Endothelial cell of umbilical vein (primary cell): ENCODE measurements at regions not wholly inside any gene's neighbourhood (a gene's known extent, or its start where the extent isn't known, plus 50 kb on each side); places are given as distances from the start of the nearest gene placed in this dataset.

ENCODE experiments used
- BruUV-seq: library from RNA; stranded (reverse); fragments of 400-500 nt; replicated peaks from 2 replicates; lab custom pipeline; 2021; lab: Mats Ljungman, UMichigan
- CTCF ChIA-PET: fragments of 300-600, 350-600 bp; sonication (Branson Sonifier 250); formaldehyde crosslinking; loops from one replicate; lab custom pipeline; 2021; ENCODE audit warnings: antibody characterized with exemption, inconsistent platforms; lab: Charles Lee
- POLR2A ChIA-PET: fragments of 300-600, 350-600 bp; sonication (Branson Sonifier 250); formaldehyde crosslinking; loops from one replicate; lab custom pipeline; 2021; ENCODE audit warnings: antibody characterized with exemption, inconsistent platforms; lab: Charles Lee
- DNase-seq: peaks from one replicate; pipeline ENCODE4 v3.0.0-alpha.2; 2011; ENCODE audit warnings: low read depth, low spot score
- FAIRE-seq: peaks from 2 replicates; lab custom pipeline; 2011; peaks lifted over from hg19 to GRCh38; lab: Jason Lieb, UNC
- H2AFZ ChIP-seq: 2 replicates; pipeline ENCODE4 v1.6.0; 2012; ENCODE audit warnings: low read depth, low read length, control low read depth, inconsistent platforms
- H3K27ac ChIP-seq: 2 replicates; pipeline ENCODE4 v1.5.1; 2011; ENCODE audit warnings: low read depth, mild to moderate bottlenecking, control low read depth, low read length, moderate library complexity; ENCODE audit not compliant: insufficient read depth
- H3K27me3 ChIP-seq, 2 experiments: 2 replicates each; pipeline versions ENCODE4 v1.6.0 to v1.6.1; 2011; ENCODE audit warnings: low read length in 2 of 2, mixed read lengths in 1 of 2; ENCODE audit not compliant: control insufficient read depth in 2 of 2, insufficient read depth in 2 of 2
- H3K36me3 ChIP-seq, 2 experiments: 2 replicates in 1 of 2; 3 replicates in 1 of 2; pipeline ENCODE4 v1.5.1; 2011; ENCODE audit warnings: low read length in 2 of 2, mild to moderate bottlenecking in 1 of 2, moderate library complexity in 1 of 2; ENCODE audit not compliant: control insufficient read depth in 2 of 2, insufficient read depth in 2 of 2; ENCODE audit errors: extremely low read depth in 1 of 2
- H3K4me1 ChIP-seq: 3 replicates; pipeline ENCODE4 v1.5.1; 2011; ENCODE audit warnings: mild to moderate bottlenecking, low read length; ENCODE audit not compliant: control insufficient read depth, insufficient read depth; ENCODE audit errors: extremely low read depth
- H3K4me2 ChIP-seq: 2 replicates; pipeline ENCODE4 v1.6.1; 2011; ENCODE audit warnings: low read length, control low read depth, mixed read lengths; ENCODE audit not compliant: insufficient read depth
- H3K4me3 ChIP-seq, 3 experiments: fragments of 200-600 bp in 1 of 3; sonication (generic), shearing (Covaris generic) in 1 of 3; replicated peaks in 1 of 3; 2 replicates each; pipeline ENCODE4 v1.5.1; 2011 to 2016; ENCODE audit warnings: control low read depth in 3 of 3, low read length in 3 of 3, mild to moderate bottlenecking in 2 of 3, inconsistent platforms in 1 of 3, low read depth in 1 of 3, moderate library complexity in 1 of 3; ENCODE audit not compliant: insufficient read depth in 1 of 3
- H3K79me2 ChIP-seq: 2 replicates; pipeline ENCODE4 v1.6.0; 2012; ENCODE audit warnings: low read length, inconsistent platforms; ENCODE audit not compliant: control insufficient read depth, insufficient read depth
- H3K9ac ChIP-seq: replicated peaks from 2 replicates; pipeline ENCODE3; 2011; ENCODE audit warnings: low read length, control low read depth; ENCODE audit not compliant: insufficient read depth; ENCODE audit errors: extremely low read depth
- H3K9me1 ChIP-seq: replicated peaks from 3 replicates; pipeline ENCODE4 v1.6.0; 2011; ENCODE audit warnings: mild to moderate bottlenecking, low read length; ENCODE audit not compliant: control insufficient read depth, insufficient read depth; ENCODE audit errors: extremely low read depth
- H3K9me3 ChIP-seq: replicated peaks from 2 replicates; pipeline ENCODE4 v1.5.1; 2012; ENCODE audit warnings: low read length, inconsistent platforms; ENCODE audit not compliant: control insufficient read depth, insufficient read depth
- H4K20me1 ChIP-seq: replicated peaks from 2 replicates; pipeline ENCODE3; 2011; ENCODE audit warnings: mild to moderate bottlenecking, low read length; ENCODE audit not compliant: control insufficient read depth, insufficient read depth; ENCODE audit errors: extremely low read depth
- CTCF ChIP-seq, 2 donors: IDR thresholded peaks; 1 replicate in 1 of 2; 2 replicates in 1 of 2; pipeline ENCODE4 v1.5.1; 2011; ENCODE audit warnings: low read length in 2 of 2, mild to moderate bottlenecking in 2 of 2, moderate library complexity in 2 of 2, control low read depth in 1 of 2, inconsistent platforms in 1 of 2, low read depth in 1 of 2; ENCODE audit not compliant: insufficient read depth in 1 of 2; ENCODE audit errors: extremely low read depth in 1 of 2
- EZH2 ChIP-seq: IDR thresholded peaks from 2 replicates; pipeline ENCODE4 v1.6.1; 2012; ENCODE audit warnings: borderline replicate concordance, low read depth, mild to moderate bottlenecking, moderate library complexity, low read length, inconsistent platforms; ENCODE audit not compliant: severe bottlenecking
- GATA2 ChIP-seq: IDR thresholded peaks from 2 replicates; pipeline ENCODE4 v1.7.0; 2011; ENCODE audit warnings: low read depth, mild to moderate bottlenecking, moderate library complexity, mixed read lengths, low read length; ENCODE audit not compliant: insufficient read length, insufficient read depth
- JUN ChIP-seq: IDR thresholded peaks from 2 replicates; pipeline ENCODE4 v1.6.1; 2011; ENCODE audit warnings: borderline replicate concordance, low read depth; ENCODE audit not compliant: insufficient read length, insufficient read depth
- MAX ChIP-seq: IDR thresholded peaks from 2 replicates; pipeline ENCODE4 v1.6.1; 2011; ENCODE audit not compliant: insufficient read depth, insufficient read length
- MYC ChIP-seq: IDR thresholded peaks from one replicate; pipeline ENCODE4 v1.6.1; 2011; ENCODE audit warnings: mild to moderate bottlenecking, low read depth, low read length
- POLR2A ChIP-seq: IDR thresholded peaks from 2 replicates; pipeline ENCODE4 v1.6.1; 2012; ENCODE audit warnings: low read depth, mild to moderate bottlenecking, control low read depth, low read length
- POLR2AphosphoS5 ChIP-seq: IDR thresholded peaks from 2 replicates; pipeline ENCODE4 v1.6.1; 2012; ENCODE audit warnings: low read depth, mild to moderate bottlenecking, control low read depth, low read length, moderate library complexity; ENCODE audit not compliant: insufficient read depth
- dilution Hi-C: fragments of 300-500 bp; cut with MboI; formaldehyde crosslinking; loops from one replicate; pipeline ENCODE4 v1.15.0; 2019; ENCODE audit warnings: low sequenced_read_pairs; ENCODE audit not compliant: extremely low pct_ligation_motif_present
- intact Hi-C: fragments of 100-400 bp; cut with micrococcal nuclease; formaldehyde crosslinking; loops from one replicate; pipeline ENCODE4 v1.10.0; 2022

- Histone ChIP-seq H4K20me1 (no peaks in the 10 kb centered on the region), H3K27me3 (no peaks in the 10 kb centered on the region), H3K4me3 (no peak overlapping the region), H3K79me2 (no peaks in the 10 kb centered on the region), H3K9ac (no peak overlapping the region), H3K9me1 (no peaks in the 10 kb centered on the region), H3K27ac (no peak overlapping the region), H3K9me3 (no peaks in the 10 kb centered on the region), H2AFZ (no peak overlapping the region), H3K36me3 (no peaks in the 10 kb centered on the region), H3K4me2 (no peak overlapping the region), H3K4me1 (no peaks in the 10 kb centered on the region)
- intact Hi-C loops (no loop called here), dilution Hi-C loops (no loop called here)
- POLR2A ChIA-PET = no interaction called here
- CTCF ChIA-PET = interaction anchor here (2.4 kb wide), 1 partner anchor 27 kb away, joined by 8 read pairs; no protein-coding TSS in a partner anchor
- FAIRE-seq (no peak), DNase-seq (no peak)
- no peak for TF ChIP-seq MAX
- TF ChIP-seq POLR2A = no peak
- TF ChIP-seq POLR2AphosphoS5 = no peak
- TF ChIP-seq MYC = no peak
- no peak for TF ChIP-seq GATA2
- TF ChIP-seq JUN = no peak
- TF ChIP-seq EZH2 = no peak
- no TSS peak for BruUV-seq
These were observed 528.8 kb downstream of the BUD13 start for GRCh38 chr11:116243991-116244390.

- POLR2A ChIA-PET = no interaction called here
- BruUV-seq = no TSS peak
- no peak for DNase-seq
- CTCF ChIA-PET = interaction anchor here (2.0 kb wide), 1 partner anchor 25 kb away, joined by 5 read pairs; no protein-coding TSS in a partner anchor
- TF ChIP-seq POLR2A (no peak), JUN (no peak), POLR2AphosphoS5 (no peak), CTCF (IDR thresholded peaks at IDR 0.05; ENCODE audit: extremely low read depth in 1 of 2, insufficient read depth in 1 of 2, low read depth in 1 of 2, low read length in 2 of 2) (no peak)
- H3K9me1 ChIP-seq = no peaks in the 10 kb centered on the region
- no peaks in the 10 kb centered on the region for H3K4me1 ChIP-seq
- H3K27ac ChIP-seq = no peak overlapping the region
- no peak for FAIRE-seq
- H3K36me3 ChIP-seq = no peaks in the 10 kb centered on the region
- dilution Hi-C loops (no loop called here), intact Hi-C loops (no loop called here)
- no peaks in the 10 kb centered on the region for H3K79me2 ChIP-seq
- no peaks in the 10 kb centered on the region for H4K20me1 ChIP-seq
- H3K9me3 ChIP-seq = no peaks in the 10 kb centered on the region
- H3K9ac ChIP-seq = no peak overlapping the region
- no peak overlapping the region for H3K4me2 ChIP-seq
- no peaks in the 10 kb centered on the region for H3K27me3 ChIP-seq
- no peak overlapping the region for H2AFZ ChIP-seq
- H3K4me3 ChIP-seq = no peak overlapping the region
These were observed 530.8 kb downstream of the BUD13 start for GRCh38 chr11:116242006-116242405.
